Muscle of leg (tissue), 3 donors: ENCODE measurements at regions not wholly inside any gene's neighbourhood (a gene's known extent, or its start where the extent isn't known, plus 50 kb on each side); places are given as distances from the start of the nearest gene placed in this dataset.
A peak's percentile ranks its signal among the peaks of the same experiment; 100 is the strongest.
"Not testable (repeated sequence)": the region's sequence is repeated elsewhere in the genome, so short reads cannot be mapped to it uniquely, and the experiment has no call there.

Experiments used
- DNase-seq: peaks from one replicate; pipeline ENCODE4 v3.0.0; 2013
- H3K27ac ChIP-seq: one replicate; pipeline ENCODE4 v1.5.1; 2013; ENCODE audit warnings: mild to moderate bottlenecking, low read length, control low read depth
- H3K27me3 ChIP-seq: one replicate; pipeline ENCODE4 v1.6.1; 2013; ENCODE audit warnings: low read length; ENCODE audit not compliant: control insufficient read depth, insufficient read depth
- H3K36me3 ChIP-seq: one replicate; pipeline ENCODE4 v1.6.1; 2013; ENCODE audit warnings: low read length; ENCODE audit not compliant: control insufficient read depth, insufficient read depth
- H3K4me1 ChIP-seq: one replicate; pipeline ENCODE4 v1.6.1; 2013; ENCODE audit warnings: low read length; ENCODE audit not compliant: control insufficient read depth, insufficient read depth
- H3K4me3 ChIP-seq: one replicate; pipeline ENCODE4 v1.5.1; 2013; ENCODE audit warnings: low read length, control low read depth
- H3K9me3 ChIP-seq: replicated peaks from 2 replicates; pipeline ENCODE4 v1.6.1; 2013; ENCODE audit warnings: low read depth, low read length; ENCODE audit not compliant: control insufficient read depth
- WGBS: methylation state at CpG from one replicate; pipeline ENCODE4 v1.1.5; 2013; ENCODE audit warnings: missing lambda C conversion rate; ENCODE audit not compliant: insufficient coverage; 5-methylcytosine and 5-hydroxymethylcytosine counted together

DNA sequence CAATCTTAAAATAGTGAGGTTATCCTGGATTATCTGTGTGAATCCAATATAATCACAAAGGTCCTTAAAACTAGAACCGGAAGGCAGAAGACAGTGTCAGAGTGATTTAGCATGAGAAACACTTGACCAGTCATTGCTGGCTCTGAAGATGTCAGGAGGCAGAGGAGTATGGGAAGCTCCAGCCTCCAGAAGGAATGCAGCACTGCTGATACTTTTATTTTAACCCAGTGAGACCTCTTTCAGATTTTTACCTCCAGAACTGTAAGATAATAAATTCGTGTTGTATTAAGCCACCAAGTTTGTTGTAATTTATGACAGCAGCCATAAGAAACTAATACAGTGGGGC, 134.4 kb upstream of the ZC3H12C start:
- no CpG with 5 or more reads among the region's 2 CpGs for WGBS
- no peaks in the 10 kb centered on the region for H3K27me3 ChIP-seq
- DNase-seq, result no peak
- no peak overlapping the region for H3K4me3 ChIP-seq
- H3K36me3 ChIP-seq, result no peaks in the 10 kb centered on the region
- H3K9me3 ChIP-seq, result no peaks in the 10 kb centered on the region
- H3K27ac ChIP-seq, result no peak overlapping the region
- peaks cover 3% of the 10 kb centered on the region for H3K4me1 ChIP-seq

DNA sequence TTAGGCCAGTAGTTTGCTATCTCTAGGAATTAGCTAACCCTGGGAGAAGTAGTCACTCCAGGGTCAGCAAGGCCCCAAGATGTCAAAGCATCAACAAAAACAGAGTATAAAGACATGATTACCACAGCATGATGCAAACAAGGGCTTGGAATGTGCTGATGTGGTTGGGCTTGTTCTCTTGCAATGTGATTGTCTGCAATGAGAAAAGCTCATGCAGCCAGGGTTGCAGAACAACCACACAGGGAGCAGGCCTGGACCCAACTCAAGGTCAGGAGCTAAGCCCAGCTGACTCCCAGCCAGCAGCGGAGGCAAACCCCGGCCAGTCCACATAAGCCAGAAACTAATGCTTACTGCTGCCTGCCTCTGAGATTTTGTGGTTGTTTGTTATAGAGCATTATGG, 132.4 kb upstream of the ZC3H12C start:
- no CpG with 5 or more reads among the region's 2 CpGs for WGBS
- no peak overlapping the region for H3K4me3 ChIP-seq
- H3K4me1 ChIP-seq, result peaks cover 3% of the 10 kb centered on the region
- H3K36me3 ChIP-seq, result no peaks in the 10 kb centered on the region
- no peaks in the 10 kb centered on the region for H3K27me3 ChIP-seq
- peak; percentile 80 for DNase-seq
- H3K9me3 ChIP-seq, result no peaks in the 10 kb centered on the region
- no peak overlapping the region for H3K27ac ChIP-seq

DNA sequence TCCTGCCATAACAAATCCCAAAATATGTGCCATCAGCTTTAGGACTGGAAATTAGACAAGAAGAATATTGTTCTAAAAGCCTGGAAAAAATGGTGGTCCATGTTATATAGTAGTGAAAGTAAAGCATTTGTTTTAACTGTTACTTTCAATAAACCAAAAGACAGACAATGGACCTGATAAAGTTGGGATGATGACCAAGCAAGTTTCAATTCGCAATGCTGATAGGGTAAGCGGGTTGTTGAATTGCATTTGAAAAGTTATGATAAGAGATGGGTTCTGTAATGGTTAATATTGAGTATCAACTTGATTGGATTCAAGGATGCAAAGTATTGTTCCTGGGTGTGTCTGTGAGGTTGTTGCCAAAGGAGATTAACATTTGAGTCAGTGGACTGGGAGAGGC, 131.9 kb upstream of the ZC3H12C start:
- no peak for DNase-seq
- Histone ChIP-seq H3K4me3 (no peak overlapping the region), H3K4me1 (peaks cover 3% of the 10 kb centered on the region), H3K36me3 (no peaks in the 10 kb centered on the region), H3K27me3 (no peaks in the 10 kb centered on the region), H3K27ac (no peak overlapping the region), H3K9me3 (no peaks in the 10 kb centered on the region)
- WGBS, result no CpG with 5 or more reads among the region's 2 CpGs

DNA sequence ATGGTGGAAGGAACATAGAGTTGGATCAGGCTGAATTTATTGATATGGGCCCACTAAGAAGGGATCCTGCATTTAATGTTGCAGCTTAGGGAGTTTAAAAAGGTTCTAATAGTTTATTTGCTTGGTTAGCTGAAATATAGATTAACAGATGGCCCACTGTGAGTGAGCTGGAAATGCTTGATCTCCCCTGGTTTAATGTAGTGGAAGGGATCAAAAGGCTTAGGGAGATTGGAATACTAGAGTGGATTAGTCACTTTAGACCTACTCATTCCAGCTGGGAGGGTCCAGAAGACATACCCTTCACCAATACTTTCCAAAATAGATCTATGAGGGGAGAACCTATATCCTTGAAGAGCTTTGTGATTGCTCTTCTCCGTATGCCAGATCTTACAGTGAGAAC, 130.1 kb upstream of the ZC3H12C start:
- no peak overlapping the region for H3K27ac ChIP-seq
- no CpG with 5 or more reads among the region's 1 CpG for WGBS

DNA sequence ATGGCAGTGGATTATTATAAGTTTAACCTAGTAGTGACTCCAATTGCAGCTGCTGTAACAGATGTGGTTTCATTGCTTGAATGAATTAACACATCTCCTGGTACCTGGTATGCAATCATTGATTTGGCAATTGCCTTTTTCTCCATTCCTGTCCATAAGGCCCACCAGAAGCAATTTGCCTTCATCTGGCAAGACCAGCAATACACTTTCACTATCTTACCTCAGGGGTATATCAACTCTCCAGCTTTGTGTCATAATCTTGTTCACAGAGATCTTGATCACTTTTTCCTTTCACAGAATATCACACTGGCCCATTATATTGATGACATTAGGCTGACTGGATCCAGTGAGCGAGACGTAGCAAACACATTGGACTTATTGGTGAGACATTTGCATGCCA, 128.7 kb upstream of the ZC3H12C start:
- no peaks in the 10 kb centered on the region for H3K27me3 ChIP-seq
- no CpG with 5 or more reads among the region's 2 CpGs for WGBS
- no peak overlapping the region for H3K4me3 ChIP-seq
- peaks cover 3% of the 10 kb centered on the region for H3K4me1 ChIP-seq
- DNase-seq, result no peak
- no peak overlapping the region for H3K27ac ChIP-seq
- no peaks in the 10 kb centered on the region for H3K9me3 ChIP-seq
- H3K36me3 ChIP-seq, result no peaks in the 10 kb centered on the region

More for the DNA sequence above, 130.1 kb upstream of the ZC3H12C start:
- Histone ChIP-seq H3K9me3 (no peaks in the 10 kb centered on the region), H3K4me1 (peaks cover 3% of the 10 kb centered on the region), H3K27me3 (no peaks in the 10 kb centered on the region), H3K36me3 (no peaks in the 10 kb centered on the region), H3K4me3 (no peak overlapping the region)
- DNase-seq, result no peak

DNA sequence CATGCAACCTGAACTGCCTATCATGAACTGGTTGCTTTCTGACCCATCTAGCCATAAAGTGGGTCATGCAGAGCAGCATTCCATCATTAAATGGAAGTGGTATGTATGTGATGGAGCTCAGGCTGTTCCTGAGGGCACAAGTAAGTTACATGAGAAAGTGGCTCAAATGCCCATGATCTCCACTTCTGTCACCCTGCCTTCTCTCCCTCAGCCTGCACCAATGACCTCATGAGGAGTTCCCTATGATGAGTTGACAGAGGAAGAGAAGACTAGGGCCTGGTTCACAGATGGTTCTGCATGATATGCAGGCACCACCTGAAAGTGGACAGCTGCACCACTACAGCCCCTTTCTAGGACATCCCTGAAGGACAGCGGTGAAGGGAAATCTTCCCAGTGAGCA, 127.7 kb upstream of the ZC3H12C start:
- not testable (repeated sequence) for H3K4me3 ChIP-seq, DNase-seq, H3K27ac ChIP-seq, H3K9me3 ChIP-seq, H3K27me3 ChIP-seq, H3K4me1 ChIP-seq, H3K36me3 ChIP-seq
- 100% methylated on average over 1 of the region's 1 CpG for WGBS

DNA sequence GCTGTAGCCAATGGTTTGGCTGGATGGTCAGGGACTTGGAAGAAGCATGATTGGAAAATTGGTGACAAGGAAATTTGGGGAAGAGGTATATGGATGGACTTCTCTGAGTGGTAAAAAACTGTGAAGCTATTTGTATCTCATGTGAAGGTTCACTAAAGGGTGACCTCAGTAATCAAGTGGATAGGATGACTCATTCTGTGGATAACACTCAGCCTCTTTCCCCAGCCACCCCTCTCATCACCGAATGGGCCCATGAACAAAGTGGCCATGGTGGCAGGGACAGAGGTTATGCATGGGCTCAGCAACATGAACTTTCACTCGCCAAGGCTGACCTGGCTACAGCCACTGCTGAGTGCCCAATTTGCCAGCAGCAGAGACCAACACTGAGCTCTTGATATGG, 127.3 kb upstream of the ZC3H12C start:
- whole genome bisulfite sequencing, result 100% methylated on average over 2 of the region's 2 CpGs
- not testable (repeated sequence) for H3K4me3 ChIP-seq

DNA sequence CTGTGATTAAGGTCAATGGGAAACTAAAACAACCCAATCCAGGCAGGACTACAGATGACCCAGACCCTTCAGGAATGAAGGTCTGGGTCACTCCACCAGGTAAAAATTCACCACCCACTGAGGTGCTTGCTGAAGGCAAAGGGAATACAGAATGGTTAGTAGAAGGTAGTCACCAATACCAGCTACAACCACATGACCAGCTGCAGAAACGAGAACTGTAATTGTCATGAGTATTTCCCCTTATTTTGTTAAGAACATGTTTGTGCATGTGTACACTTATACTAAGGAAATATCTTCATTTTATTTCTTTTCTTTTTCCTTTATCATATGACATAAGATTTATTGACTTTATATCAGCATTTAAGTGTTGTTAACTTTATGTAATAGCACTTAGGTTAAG, 126.1 kb upstream of the ZC3H12C start:
- H3K27me3 ChIP-seq, H3K9me3 ChIP-seq, H3K36me3 ChIP-seq, H3K27ac ChIP-seq, H3K4me3 ChIP-seq, DNase-seq, H3K4me1 ChIP-seq: not testable (repeated sequence)
- WGBS, result no CpG with 5 or more reads among the region's 1 CpG

More for the DNA sequence above, 127.3 kb upstream of the ZC3H12C start:
- H3K4me1 ChIP-seq, DNase-seq, H3K9me3 ChIP-seq, H3K27me3 ChIP-seq, H3K27ac ChIP-seq, H3K36me3 ChIP-seq: not testable (repeated sequence)

DNA sequence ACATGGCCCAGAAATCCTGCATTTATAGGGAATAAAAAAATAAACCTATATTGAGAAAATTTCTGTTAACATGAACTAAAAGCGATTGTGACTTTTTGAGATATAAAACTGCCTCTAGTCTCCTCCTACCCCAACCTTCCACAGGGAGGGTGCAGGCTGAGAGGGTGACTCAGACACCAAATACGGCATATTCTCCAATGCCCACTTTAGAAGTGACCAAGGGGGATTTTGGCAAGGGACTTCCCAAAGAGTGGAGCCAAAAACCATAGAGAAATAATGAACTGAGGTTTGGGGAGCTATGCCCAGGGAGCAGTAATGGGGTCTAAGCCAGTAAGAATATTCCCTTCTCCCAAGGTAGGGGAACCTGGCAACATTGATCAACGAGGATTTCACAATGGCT, 124.9 kb upstream of the ZC3H12C start:
- Histone ChIP-seq H3K36me3 (no peaks in the 10 kb centered on the region), H3K4me1 (peaks cover 6% of the 10 kb centered on the region), H3K27ac (no peak overlapping the region), H3K27me3 (no peaks in the 10 kb centered on the region), H3K9me3 (no peaks in the 10 kb centered on the region), H3K4me3 (no peak overlapping the region)
- DNase-seq, result no peak
- no CpG with 5 or more reads among the region's 3 CpGs for WGBS

DNA sequence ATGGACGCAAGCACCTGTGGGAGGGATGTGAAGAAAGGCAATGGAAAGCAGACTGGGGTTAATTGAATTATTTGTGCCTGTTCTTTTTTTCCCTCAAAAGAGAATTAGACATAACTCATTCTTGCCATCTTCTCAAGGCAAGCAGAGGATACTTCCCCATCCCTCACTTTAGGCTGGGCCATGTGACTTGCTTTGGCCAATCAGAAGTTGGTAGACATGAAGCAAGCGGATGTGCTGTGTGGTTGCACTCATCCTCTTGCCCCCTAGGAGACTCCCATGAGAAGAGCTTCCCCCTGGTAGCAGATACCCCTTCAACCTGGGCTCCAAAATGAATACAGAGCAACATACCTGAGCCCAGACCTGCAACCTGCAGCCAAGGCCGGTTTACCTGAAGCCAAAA, 124.4 kb upstream of the ZC3H12C start:
- no peak overlapping the region for H3K27ac ChIP-seq
- no peaks in the 10 kb centered on the region for H3K27me3 ChIP-seq
- peaks cover 6% of the 10 kb centered on the region for H3K4me1 ChIP-seq
- no peaks in the 10 kb centered on the region for H3K9me3 ChIP-seq
- H3K36me3 ChIP-seq, result no peaks in the 10 kb centered on the region
- DNase-seq, result no peak
- 83% methylated on average over 1 of the region's 3 CpGs for WGBS
- no peak overlapping the region for H3K4me3 ChIP-seq

DNA sequence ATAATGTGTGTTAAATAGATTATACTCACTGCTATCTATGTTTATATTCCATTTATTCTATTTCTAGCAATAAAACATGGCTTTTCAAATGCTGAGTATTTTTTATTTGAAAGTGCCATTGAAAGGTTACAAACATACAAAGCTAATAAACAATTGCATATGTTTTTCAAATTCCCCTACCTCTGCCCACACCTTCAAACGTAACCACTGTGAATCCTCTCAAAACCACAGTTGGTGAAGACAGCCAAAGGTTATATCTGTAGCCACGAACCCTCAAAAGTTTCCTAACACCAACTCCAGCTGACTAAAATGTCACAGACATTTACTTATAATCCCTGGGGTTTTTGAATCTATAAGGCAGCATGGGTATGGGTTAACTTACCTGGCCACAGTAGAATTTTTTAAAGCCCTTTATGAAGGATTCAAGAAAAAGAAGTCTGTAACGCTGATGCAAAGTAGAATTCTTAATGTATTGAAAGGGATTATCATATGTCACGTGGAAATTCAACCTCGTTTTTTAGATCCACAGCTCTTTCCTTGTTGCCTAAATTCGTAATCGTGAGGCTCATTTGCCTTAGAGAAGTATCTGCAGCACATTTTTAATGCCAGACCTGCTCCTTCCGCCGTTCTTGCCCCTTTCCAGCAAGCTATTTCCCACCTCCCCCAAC, 122.5 kb upstream of the ZC3H12C start:
- Histone ChIP-seq H3K4me1 (peaks cover 6% of the 10 kb centered on the region), H3K4me3 (no peak overlapping the region), H3K27ac (no peak overlapping the region), H3K27me3 (no peaks in the 10 kb centered on the region), H3K36me3 (no peaks in the 10 kb centered on the region), H3K9me3 (no peaks in the 10 kb centered on the region)
- DNase-seq, result no peak
- 22% methylated on average over 4 of the region's 9 CpGs for whole genome bisulfite sequencing
